GM21737 (cell line): ENCODE measurements at regions not wholly inside any gene's neighbourhood (a gene's known extent, or its start where the extent isn't known, plus 50 kb on each side); places are given as distances from the start of the nearest gene placed in this dataset.
"Not testable (repeated sequence)": the region's sequence is repeated elsewhere in the genome, so short reads cannot be mapped to it uniquely, and the experiment has no call there.

ENCODE experiments used
- ATAC-seq: cut with Tn5 transposase; IDR thresholded peaks from one replicate; pipeline ENCODE4 v1.9.1; 2021; ENCODE audit warnings: mild to moderate bottlenecking, moderate library complexity; ENCODE audit not compliant: unreplicated experiment

- no peak for ATAC-seq
Observed at GRCh38 chr1:14371771-14372497, 226.6 kb upstream of the KAZN start.

- no peak for ATAC-seq
Observed at GRCh38 chr1:14372526-14372925, 226.0 kb upstream of the KAZN start.

- ATAC-seq: no peak
Observed at GRCh38 chr1:14373081-14373758, 225.3 kb upstream of the KAZN start.

- ATAC-seq: no peak
Observed at GRCh38 chr1:14375226-14375625, 223.3 kb upstream of the KAZN start.

GRCh38 chr1:14377386-14377785 lies 221.1 kb upstream of the KAZN start:
- no peak for ATAC-seq

- ATAC-seq: no peak
Observed at GRCh38 chr1:14380408-14380807, 218.1 kb upstream of the KAZN start.

- no peak for ATAC-seq
Observed at GRCh38 chr1:14390816-14391215, 207.7 kb upstream of the KAZN start.

- no peak for ATAC-seq
Observed at GRCh38 chr1:14392161-14392858, 206.2 kb upstream of the KAZN start.

GRCh38 chr1:14392859-14393365 lies 205.6 kb upstream of the KAZN start:
- no peak for ATAC-seq

GRCh38 chr1:14396100-14396499 lies 202.4 kb upstream of the KAZN start:
- no peak for ATAC-seq

GRCh38 chr1:14403961-14404645 lies 194.4 kb upstream of the KAZN start:
- ATAC-seq: no peak

- ATAC-seq: no peak
Observed at GRCh38 chr1:14404862-14405301, 193.6 kb upstream of the KAZN start.

GRCh38 chr1:14412235-14412634 lies 186.2 kb upstream of the KAZN start:
- no peak for ATAC-seq

GRCh38 chr1:14413819-14414490 lies 184.5 kb upstream of the KAZN start:
- no peak for ATAC-seq

GRCh38 chr1:14415396-14415795 lies 183.1 kb upstream of the KAZN start:
- no peak for ATAC-seq

- ATAC-seq: not testable (repeated sequence)
Observed at GRCh38 chr1:14419778-14420218, 178.7 kb upstream of the KAZN start.

GRCh38 chr1:14420686-14421085 lies 177.8 kb upstream of the KAZN start:
- ATAC-seq: no peak

- ATAC-seq: no peak
Observed at GRCh38 chr1:14421295-14421976, 177.0 kb upstream of the KAZN start.

- ATAC-seq: no peak
Observed at GRCh38 chr1:14421977-14422609, 176.4 kb upstream of the KAZN start.
